KMS-11 (cell line): ENCODE measurements at regions not wholly inside any gene's neighbourhood (a gene's known extent, or its start where the extent isn't known, plus 50 kb on each side); places are given as distances from the start of the nearest gene placed in this dataset.

Experiments
- H2AFZ ChIP-seq: fragments of 200-600 bp; sonication (generic); 2 replicates; pipeline ENCODE4 v1.6.1; 2016; ENCODE audit warnings: antibody characterized with exemption, mixed run types, low read depth
- H3K27ac ChIP-seq: fragments of 200-600 bp; sonication (generic); 2 replicates; pipeline ENCODE4 v1.6.1; 2016; ENCODE audit warnings: mild to moderate bottlenecking, mixed run types
- H3K27me3 ChIP-seq: fragments of 200-600 bp; sonication (generic); 2 replicates; pipeline ENCODE4 v1.6.1; 2017; ENCODE audit warnings: mild to moderate bottlenecking, low read depth, mixed run types, moderate library complexity; ENCODE audit not compliant: insufficient read depth
- H3K36me3 ChIP-seq: fragments of 200-600 bp; sonication (generic); 2 replicates; pipeline ENCODE4 v1.6.1; 2017; ENCODE audit warnings: mild to moderate bottlenecking, mixed run types; ENCODE audit not compliant: insufficient read depth
- H3K4me1 ChIP-seq: fragments of 200-600 bp; sonication (generic); 2 replicates; pipeline ENCODE4 v1.6.1; 2016; ENCODE audit warnings: mild to moderate bottlenecking, low read depth, mixed run types; ENCODE audit not compliant: poor library complexity, severe bottlenecking
- H3K4me2 ChIP-seq: fragments of 200-600 bp; sonication (generic); 2 replicates; pipeline ENCODE4 v1.7.0; 2016; ENCODE audit warnings: mild to moderate bottlenecking, mixed run types
- H3K4me3 ChIP-seq: fragments of 200-600 bp; sonication (generic); IDR thresholded peaks from 2 replicates; pipeline ENCODE4 v1.6.1; 2017; ENCODE audit warnings: low read depth, low read length, mixed read lengths; ENCODE audit not compliant: insufficient read depth
- H3K79me2 ChIP-seq: fragments of 200-600 bp; sonication (generic); 2 replicates; pipeline ENCODE4 v1.6.1; 2016; ENCODE audit warnings: low read depth, mixed run types; ENCODE audit not compliant: insufficient read depth
- H3K9ac ChIP-seq: fragments of 200-600 bp; sonication (generic); 2 replicates; pipeline ENCODE4 v1.6.1; 2016; ENCODE audit warnings: mild to moderate bottlenecking, mixed run types
- H4K20me1 ChIP-seq: fragments of 200-600 bp; sonication (generic); 2 replicates; pipeline ENCODE4 v1.6.1; 2016; ENCODE audit warnings: mild to moderate bottlenecking, mixed run types; ENCODE audit not compliant: insufficient read depth
- CTCF ChIP-seq: fragments of 200-600 bp; sonication (generic); conservative IDR thresholded peaks from 2 replicates; pipeline ENCODE4 v1.6.1; 2017; ENCODE audit warnings: low read depth, mild to moderate bottlenecking, antibody characterized with exemption, low read length, moderate library complexity, mixed read lengths

GRCh38 chr2:116095636-116096035 lies 1653.2 kb downstream of the DPP10 start:
- no peak overlapping the region for H3K9ac ChIP-seq
- H3K27ac ChIP-seq = no peak overlapping the region
- no peaks in the 10 kb centered on the region for H3K27me3 ChIP-seq
- H4K20me1 ChIP-seq = no peaks in the 10 kb centered on the region
- no peak overlapping the region for H3K4me3 ChIP-seq
- H3K79me2 ChIP-seq = no peaks in the 10 kb centered on the region
- no peaks in the 10 kb centered on the region for H3K36me3 ChIP-seq
- no peak overlapping the region for H2AFZ ChIP-seq
- TF ChIP-seq CTCF = no peak
- no peak overlapping the region for H3K4me2 ChIP-seq
- no peaks in the 10 kb centered on the region for H3K4me1 ChIP-seq

- Histone ChIP-seq H3K27ac (no peak overlapping the region), H4K20me1 (no peaks in the 10 kb centered on the region), H2AFZ (no peak overlapping the region), H3K4me3 (no peak overlapping the region), H3K9ac (no peak overlapping the region), H3K4me2 (no peak overlapping the region), H3K4me1 (no peaks in the 10 kb centered on the region), H3K36me3 (no peaks in the 10 kb centered on the region), H3K27me3 (no peaks in the 10 kb centered on the region), H3K79me2 (no peaks in the 10 kb centered on the region)
- TF ChIP-seq CTCF = no peak
Measured at GRCh38 chr2:116098049-116098448, 1655.6 kb downstream of the DPP10 start.

- Histone ChIP-seq H2AFZ (no peak overlapping the region), H3K9ac (no peak overlapping the region), H3K27me3 (no peaks in the 10 kb centered on the region), H3K4me3 (no peak overlapping the region), H3K27ac (no peak overlapping the region), H3K4me2 (no peak overlapping the region), H3K36me3 (no peaks in the 10 kb centered on the region), H3K79me2 (no peaks in the 10 kb centered on the region), H4K20me1 (no peaks in the 10 kb centered on the region), H3K4me1 (no peaks in the 10 kb centered on the region)
- no peak for TF ChIP-seq CTCF
Measured at GRCh38 chr2:116109471-116109870, 1667.0 kb downstream of the DPP10 start.

GRCh38 chr2:116117845-116118244 lies 1675.4 kb downstream of the DPP10 start:
- H3K36me3 ChIP-seq = no peaks in the 10 kb centered on the region
- H3K4me2 ChIP-seq = no peak overlapping the region
- no peak for TF ChIP-seq CTCF
- no peaks in the 10 kb centered on the region for H3K4me1 ChIP-seq
- no peak overlapping the region for H2AFZ ChIP-seq
- no peaks in the 10 kb centered on the region for H4K20me1 ChIP-seq
- H3K4me3 ChIP-seq = no peak overlapping the region
- no peaks in the 10 kb centered on the region for H3K79me2 ChIP-seq
- no peak overlapping the region for H3K27ac ChIP-seq
- H3K27me3 ChIP-seq = no peaks in the 10 kb centered on the region
- H3K9ac ChIP-seq = no peak overlapping the region

- H3K9ac ChIP-seq = no peak overlapping the region
- H3K36me3 ChIP-seq = no peaks in the 10 kb centered on the region
- H2AFZ ChIP-seq = no peak overlapping the region
- no peaks in the 10 kb centered on the region for H3K4me1 ChIP-seq
- no peak for TF ChIP-seq CTCF
- no peaks in the 10 kb centered on the region for H3K79me2 ChIP-seq
- H3K27me3 ChIP-seq = no peaks in the 10 kb centered on the region
- no peak overlapping the region for H3K4me2 ChIP-seq
- no peak overlapping the region for H3K4me3 ChIP-seq
- H3K27ac ChIP-seq = no peak overlapping the region
- H4K20me1 ChIP-seq = no peaks in the 10 kb centered on the region
Measured at GRCh38 chr2:116132833-116133232, 1681.7 kb upstream of the DDX18 start.
